CD4-positive, alpha-beta T cell (primary cell): ENCODE measurements at regions not wholly inside any gene's neighbourhood (a gene's known extent, or its start where the extent isn't known, plus 50 kb on each side); places are given as distances from the start of the nearest gene placed in this dataset.
"Not testable (repeated sequence)": the region's sequence is repeated elsewhere in the genome, so short reads cannot be mapped to it uniquely, and the experiment has no call there.

Experiments
- ATAC-seq: fragments of 200-7000 bp; cut with Tn5 transposase; one replicate; pipeline ENCODE4 v1.10.0; 2022; ENCODE audit warnings: mild to moderate bottlenecking; ENCODE audit not compliant: poor library complexity
- CTCF ChIA-PET: fragments of 350-600 bp; sonication (Branson Sonifier 250); formaldehyde crosslinking; loops from one replicate; lab custom pipeline; 2021; ENCODE audit warnings: antibody characterized with exemption, inconsistent platforms; lab: Charles Lee
- POLR2A ChIA-PET: fragments of 350-600 bp; sonication (Branson Sonifier 250); formaldehyde crosslinking; loops from one replicate; lab custom pipeline; 2021; ENCODE audit warnings: antibody characterized with exemption, inconsistent platforms; lab: Charles Lee
- DNase-seq, 14 experiments: peaks; one replicate each; pipeline ENCODE4 v3.0.0-alpha.2; 2013 to 2020; ENCODE audit warnings: mixed read lengths in 2 of 14
- H3K27ac ChIP-seq, 2 donors: one replicate each; pipeline versions ENCODE4 v1.5.1 to v1.7.0; 2013; ENCODE audit warnings: low read length in 2 of 2, low read depth in 1 of 2, mild to moderate bottlenecking in 1 of 2
- H3K27me3 ChIP-seq, 2 experiments: 1 replicate in 1 of 2; 2 replicates in 1 of 2; pipeline versions ENCODE4 v1.6.1 to v1.7.0; 2013; ENCODE audit warnings: low read length in 2 of 2, control low read depth in 1 of 2, mild to moderate bottlenecking in 1 of 2, moderate library complexity in 1 of 2; ENCODE audit not compliant: insufficient read depth in 2 of 2, control insufficient read depth in 1 of 2
- H3K36me3 ChIP-seq: one replicate; pipeline ENCODE4 v1.6.1; 2013; ENCODE audit warnings: low read length, control low read depth; ENCODE audit not compliant: insufficient read depth
- H3K4me1 ChIP-seq: one replicate; pipeline ENCODE4 v1.6.1; 2013; ENCODE audit warnings: low read length, control low read depth; ENCODE audit not compliant: insufficient read depth
- H3K4me3 ChIP-seq: one replicate; pipeline ENCODE4 v1.5.1; 2013; ENCODE audit warnings: mild to moderate bottlenecking, low read length, moderate library complexity
- H3K9me3 ChIP-seq, 2 experiments: 1 replicate in 1 of 2; 2 replicates in 1 of 2; pipeline versions ENCODE4 v1.6.1 to v1.7.0; 2013; ENCODE audit warnings: low read length in 2 of 2, mild to moderate bottlenecking in 2 of 2, control low read depth in 1 of 2, moderate library complexity in 1 of 2; ENCODE audit not compliant: control insufficient read depth in 1 of 2, insufficient read depth in 1 of 2
- H3K27ac Mint-ChIP-seq: one replicate; pipeline ENCODE4 v1.8.0; 2020; ENCODE audit warnings: mixed read lengths
- H3K27me3 Mint-ChIP-seq: one replicate; pipeline ENCODE4 v1.8.0; 2021; ENCODE audit warnings: mixed read lengths
- H3K36me3 Mint-ChIP-seq: one replicate; pipeline ENCODE4 v1.8.0; 2021; ENCODE audit warnings: low read depth, mixed read lengths
- H3K4me1 Mint-ChIP-seq: one replicate; pipeline ENCODE4 v1.8.0; 2021; ENCODE audit warnings: low read depth, mixed read lengths
- H3K4me3 Mint-ChIP-seq: one replicate; pipeline ENCODE4 v1.8.0; 2020; ENCODE audit warnings: mild to moderate bottlenecking, mixed read lengths
- H3K9me3 Mint-ChIP-seq: one replicate; pipeline ENCODE4 v1.8.0; 2020; ENCODE audit warnings: mixed read lengths
- intact Hi-C, 2 experiments: fragments of 100-400 bp; cut with DNase I in 1 of 2; cut with micrococcal nuclease in 1 of 2; formaldehyde crosslinking; loops; one replicate each; pipeline versions ENCODE4 v1.15.1 to v1.9.0; 2023 to 2025; cut with DNase I, micrococcal nuclease
- TF ChIP-seq, protein P1 (sequence below): fragments of 200-600 bp; IDR thresholded peaks from one replicate; pipeline ENCODE4 v1.8.0; 2022; ENCODE audit warnings: antibody characterized with exemption, mild to moderate bottlenecking

DNA sequence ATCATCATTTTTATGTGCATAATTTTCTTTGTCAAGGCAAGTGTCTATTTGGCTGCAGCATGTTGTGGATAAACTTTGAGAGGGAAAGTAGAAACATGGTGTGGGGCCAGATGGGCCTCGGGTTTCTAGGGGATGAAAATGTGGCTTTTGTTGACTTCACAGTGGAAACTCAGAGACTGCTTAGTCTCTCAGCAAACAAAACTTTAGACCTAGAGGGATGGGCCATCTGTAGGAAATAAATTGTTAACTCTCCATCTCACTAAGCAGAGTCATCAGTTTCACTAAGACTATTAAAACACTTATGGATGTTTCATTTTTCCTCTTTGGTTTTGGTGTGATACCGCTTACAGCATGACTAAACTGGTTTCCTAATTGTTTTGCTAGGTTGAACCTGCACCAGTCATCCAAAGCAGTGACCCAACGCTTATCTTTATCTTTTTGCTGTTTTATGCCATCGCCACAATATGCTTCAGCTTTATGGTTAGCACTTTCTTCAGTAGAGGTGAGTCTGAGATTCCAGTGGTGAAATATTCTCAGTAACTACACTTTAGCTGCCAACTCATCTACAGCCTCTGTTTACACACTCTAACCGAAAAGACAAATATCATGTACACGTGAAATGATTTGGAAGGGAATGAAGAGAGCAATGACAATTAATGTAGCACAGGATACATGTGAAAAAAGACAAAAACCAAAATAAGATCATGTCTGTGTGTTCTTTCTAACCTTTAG, 60.6 kb upstream of the CRYM start:
- CTCF ChIA-PET, result no interaction called here

DNA sequence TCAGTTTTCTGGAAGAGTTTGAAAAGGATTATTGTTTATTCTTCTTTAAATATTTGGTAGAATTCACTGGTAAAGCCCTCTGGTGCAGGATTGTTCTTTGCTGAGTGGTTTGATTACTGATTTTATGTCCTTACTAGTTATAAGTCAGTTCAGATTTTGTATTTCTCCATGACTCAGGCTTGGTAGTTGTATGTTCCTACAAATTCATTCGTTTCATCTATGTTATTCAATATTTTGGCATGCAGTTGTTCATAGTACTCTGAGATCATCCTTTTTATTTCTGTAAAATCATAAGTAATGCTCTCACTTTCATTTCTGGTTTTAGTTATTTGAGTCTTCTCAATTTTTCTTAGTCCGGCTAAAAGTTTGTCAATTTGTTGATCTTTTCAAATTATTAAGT, 58.1 kb upstream of the CRYM start:
- Histone ChIP-seq H3K4me1 (no peaks in the 10 kb centered on the region), H3K36me3 (no peaks in the 10 kb centered on the region), H3K9me3 (peaks cover 0 to 6% of the 10 kb centered on the region in 2 experiments), H3K27me3 (no peaks in the 10 kb centered on the region), H3K27ac (no peak overlapping the region), H3K4me3 (no peak overlapping the region)
- Mint-ChIP-seq H3K27me3 (peaks cover 17% of the 10 kb centered on the region), H3K27ac (no peak overlapping the region), H3K9me3 (no peaks in the 10 kb centered on the region), H3K4me1 (no peaks in the 10 kb centered on the region), H3K36me3 (no peaks in the 10 kb centered on the region), H3K4me3 (no peak overlapping the region)
- intact Hi-C loops, result no loop called here
- no peak for DNase-seq
- TF ChIP-seq, protein P1, sequence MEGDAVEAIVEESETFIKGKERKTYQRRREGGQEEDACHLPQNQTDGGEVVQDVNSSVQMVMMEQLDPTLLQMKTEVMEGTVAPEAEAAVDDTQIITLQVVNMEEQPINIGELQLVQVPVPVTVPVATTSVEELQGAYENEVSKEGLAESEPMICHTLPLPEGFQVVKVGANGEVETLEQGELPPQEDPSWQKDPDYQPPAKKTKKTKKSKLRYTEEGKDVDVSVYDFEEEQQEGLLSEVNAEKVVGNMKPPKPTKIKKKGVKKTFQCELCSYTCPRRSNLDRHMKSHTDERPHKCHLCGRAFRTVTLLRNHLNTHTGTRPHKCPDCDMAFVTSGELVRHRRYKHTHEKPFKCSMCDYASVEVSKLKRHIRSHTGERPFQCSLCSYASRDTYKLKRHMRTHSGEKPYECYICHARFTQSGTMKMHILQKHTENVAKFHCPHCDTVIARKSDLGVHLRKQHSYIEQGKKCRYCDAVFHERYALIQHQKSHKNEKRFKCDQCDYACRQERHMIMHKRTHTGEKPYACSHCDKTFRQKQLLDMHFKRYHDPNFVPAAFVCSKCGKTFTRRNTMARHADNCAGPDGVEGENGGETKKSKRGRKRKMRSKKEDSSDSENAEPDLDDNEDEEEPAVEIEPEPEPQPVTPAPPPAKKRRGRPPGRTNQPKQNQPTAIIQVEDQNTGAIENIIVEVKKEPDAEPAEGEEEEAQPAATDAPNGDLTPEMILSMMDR, result no peak
- ChIA-PET POLR2A (no interaction called here), CTCF (no interaction called here)
- ATAC-seq, result no peak

More for the DNA sequence above, 60.6 kb upstream of the CRYM start:
- Mint-ChIP-seq H3K4me1 (no peaks in the 10 kb centered on the region), H3K9me3 (no peaks in the 10 kb centered on the region), H3K36me3 (no peaks in the 10 kb centered on the region), H3K27ac (no peak overlapping the region), H3K27me3 (peaks cover 11% of the 10 kb centered on the region), H3K4me3 (no peak overlapping the region)
- peaks cover 0 to 6% of the 10 kb centered on the region in 2 experiments for H3K9me3 ChIP-seq
- no peak for DNase-seq
- H3K27me3 ChIP-seq, result no peaks in the 10 kb centered on the region
- TF ChIP-seq, protein P1, result no peak
- no peak for ATAC-seq
- H3K4me3 ChIP-seq, result no peak overlapping the region
- H3K27ac ChIP-seq, result no peak overlapping the region
- POLR2A ChIA-PET, result no interaction called here
- no peaks in the 10 kb centered on the region for H3K4me1 ChIP-seq
- H3K36me3 ChIP-seq, result no peaks in the 10 kb centered on the region
- intact Hi-C loops, result no loop called here

DNA sequence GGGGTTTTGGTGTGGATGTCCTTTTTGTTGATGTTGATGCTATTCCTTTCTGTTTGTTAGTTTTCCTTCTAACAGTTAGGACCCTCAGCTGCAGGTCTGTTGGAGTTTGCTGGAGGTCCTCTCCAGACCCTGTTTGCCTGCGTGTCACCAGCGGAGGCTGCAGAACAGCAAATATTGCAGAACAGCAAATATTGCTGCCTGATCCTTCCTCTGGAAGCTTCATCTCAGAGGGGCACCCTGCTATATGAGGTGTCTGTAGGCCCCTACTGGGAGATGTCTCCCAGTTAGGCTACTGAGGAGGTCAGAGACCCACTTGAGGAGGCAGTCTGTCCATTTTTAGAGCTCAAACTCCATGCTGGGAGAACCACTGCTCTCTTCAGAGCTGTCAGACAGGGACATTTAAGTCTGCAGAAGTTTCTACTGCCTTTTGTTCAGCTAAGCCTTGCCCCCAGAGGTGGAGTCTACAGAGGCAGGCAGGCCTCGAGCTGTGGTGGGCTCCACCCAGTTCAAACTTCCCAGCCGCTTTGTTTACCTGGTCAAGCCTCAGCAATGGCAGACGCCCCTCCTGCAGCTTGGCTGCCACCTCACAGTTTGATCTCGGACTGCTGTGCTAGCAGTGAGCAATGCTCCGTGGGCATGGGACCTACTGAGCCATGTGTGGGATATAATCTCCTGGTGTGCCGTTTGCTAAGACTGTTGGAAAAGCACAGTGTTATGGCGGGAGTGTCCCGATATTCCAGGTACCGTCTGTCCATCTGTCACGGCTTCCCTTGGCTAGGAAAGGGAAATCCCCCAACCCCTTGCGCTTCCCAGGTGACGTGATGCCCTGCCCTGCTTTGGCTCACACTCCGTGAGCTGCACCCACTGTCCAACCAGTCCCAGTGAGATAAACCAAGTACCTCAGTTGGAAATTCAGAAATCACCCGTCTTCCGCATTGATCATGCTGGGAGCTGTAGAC, 56.4 kb upstream of the CRYM start:
- CTCF ChIA-PET, H3K4me1 ChIP-seq, H3K27me3 ChIP-seq, DNase-seq, H3K4me3 ChIP-seq, H3K9me3 ChIP-seq, H3K36me3 Mint-ChIP-seq, H3K27ac ChIP-seq, POLR2A ChIA-PET, H3K36me3 ChIP-seq, intact Hi-C loops, H3K4me1 Mint-ChIP-seq, H3K27ac Mint-ChIP-seq, H3K9me3 Mint-ChIP-seq, H3K4me3 Mint-ChIP-seq, ATAC-seq: not testable (repeated sequence)
- H3K27me3 Mint-ChIP-seq, result peaks cover 17% of the 10 kb centered on the region

DNA sequence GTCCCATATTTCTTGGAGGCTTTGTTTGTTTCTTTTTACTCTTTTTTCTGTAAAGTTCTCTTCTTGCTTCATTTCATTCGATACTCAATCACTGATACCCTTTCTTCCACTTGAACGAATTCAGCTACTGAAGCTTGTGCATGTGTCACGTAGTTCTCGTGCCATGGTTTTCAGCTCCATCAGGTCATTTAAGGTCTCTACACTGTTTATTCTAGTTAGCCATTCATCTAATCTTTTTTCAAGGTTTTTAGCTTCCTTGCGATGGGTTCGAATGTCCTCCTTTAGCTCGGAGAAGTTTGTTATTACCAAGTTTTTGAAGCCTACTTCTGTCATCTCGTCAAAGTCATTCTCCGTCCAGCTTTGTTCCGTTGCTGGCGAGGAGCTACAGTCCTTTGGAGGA, 55.6 kb upstream of the CRYM start:
- CTCF ChIA-PET, intact Hi-C loops, H3K27ac Mint-ChIP-seq, H3K4me3 Mint-ChIP-seq, H3K4me1 ChIP-seq, H3K27ac ChIP-seq, DNase-seq, H3K36me3 Mint-ChIP-seq, H3K36me3 ChIP-seq, H3K4me1 Mint-ChIP-seq, ATAC-seq, H3K4me3 ChIP-seq, H3K9me3 ChIP-seq, H3K9me3 Mint-ChIP-seq, POLR2A ChIA-PET, H3K27me3 ChIP-seq: not testable (repeated sequence)
- H3K27me3 Mint-ChIP-seq, result peaks cover 17% of the 10 kb centered on the region
